ENCODE measurements at regions not wholly inside any gene's neighbourhood (a gene's known extent, or its start where the extent isn't known, plus 50 kb on each side); places are given as distances from the start of the nearest gene placed in this dataset.
"Not testable (repeated sequence)": the region's sequence is repeated elsewhere in the genome, so short reads cannot be mapped to it uniquely, and the experiment has no call there.

GRCh38 chr11:21736404-21736803 is 456.5 kb upstream of the ANO5 start:
- POLR2A ChIA-PET = no interaction called here
- intact Hi-C loops (cut with micrococcal nuclease; ENCODE audit: unreplicated experiment) = no loop called here

GRCh38 chr11:21752475-21753243 is 440.2 kb upstream of the ANO5 start:
- H3K36me3 ChIP-seq (ENCODE audit: control insufficient read depth, insufficient read depth, low read length); H3K4me1 ChIP-seq; H3K36me3 Mint-ChIP-seq (ENCODE audit: insufficient read depth, unreplicated experiment); H3K9me3 ChIP-seq; H3K4me3 ChIP-seq (ENCODE audit: low read depth, low read length); POLR2A ChIA-PET; H3K27me3 Mint-ChIP-seq (ENCODE audit: insufficient read depth, unreplicated experiment); CTCF ChIA-PET; H3K4me3 Mint-ChIP-seq (ENCODE audit: unreplicated experiment); H3K27me3 ChIP-seq (replicated peaks; ENCODE audit: control insufficient read depth, insufficient read depth, low read length); H3K4me1 Mint-ChIP-seq (ENCODE audit: low read depth, unreplicated experiment); H3K9me3 Mint-ChIP-seq (ENCODE audit: unreplicated experiment); H3K27ac Mint-ChIP-seq (ENCODE audit: unreplicated experiment); intact Hi-C loops (cut with micrococcal nuclease; ENCODE audit: unreplicated experiment); DNase-seq; BruUV-seq (replicated peaks): not testable (repeated sequence)

More at GRCh38 chr11:21736404-21736803, 456.5 kb upstream of the ANO5 start:
- H3K36me3 ChIP-seq (ENCODE audit: control insufficient read depth, insufficient read depth, low read length) = no peaks in the 10 kb centered on the region
- no peaks in the 10 kb centered on the region for H3K4me1 ChIP-seq
- no peaks in the 10 kb centered on the region for H3K27me3 ChIP-seq (replicated peaks; ENCODE audit: control insufficient read depth, insufficient read depth, low read length)
- no peak overlapping the region for H3K27ac Mint-ChIP-seq (ENCODE audit: unreplicated experiment)
- no peak for DNase-seq
- H3K9me3 Mint-ChIP-seq (ENCODE audit: unreplicated experiment) = peaks cover 8% of the 10 kb centered on the region
- BruUV-seq (replicated peaks) = no TSS peak
- H3K27me3 Mint-ChIP-seq (ENCODE audit: insufficient read depth, unreplicated experiment) = no peaks in the 10 kb centered on the region
- CTCF ChIA-PET = no interaction called here
- TF ChIP-seq CTCF (IDR thresholded peaks at IDR 0.05; ENCODE audit: insufficient read depth in 1 of 2, low read depth in 1 of 2, low read length in 1 of 2, severe bottlenecking in 1 of 2, unreplicated experiment in 1 of 2) = no peak
- H3K4me1 Mint-ChIP-seq (ENCODE audit: low read depth, unreplicated experiment) = no peaks in the 10 kb centered on the region
- H3K36me3 Mint-ChIP-seq (ENCODE audit: insufficient read depth, unreplicated experiment) = no peaks in the 10 kb centered on the region
- no peak overlapping the region for H3K4me3 Mint-ChIP-seq (ENCODE audit: unreplicated experiment)
- H3K9me3 ChIP-seq = no peaks in the 10 kb centered on the region
- no peak overlapping the region for H3K4me3 ChIP-seq (ENCODE audit: low read depth, low read length)

GRCh38 chr11:21753244-21753767 is 439.6 kb upstream of the ANO5 start:
- BruUV-seq (replicated peaks); POLR2A ChIA-PET: not testable (repeated sequence)

GRCh38 chr11:21761000-21761399 is 431.9 kb upstream of the ANO5 start:
- POLR2A ChIA-PET = no interaction called here
- Histone ChIP-seq H3K9me3 (0 out of 2 replicates have a peak, but pooled peaks cover 3% of the 10 kb centered on the region), H3K36me3 (ENCODE audit: control insufficient read depth, insufficient read depth, low read length) (no peaks in the 10 kb centered on the region), H3K4me3 (ENCODE audit: low read depth, low read length) (no peak overlapping the region), H3K27me3 (replicated peaks; ENCODE audit: control insufficient read depth, insufficient read depth, low read length) (no peaks in the 10 kb centered on the region), H3K4me1 (no peaks in the 10 kb centered on the region)
- BruUV-seq (replicated peaks) = no TSS peak
- intact Hi-C loops (cut with micrococcal nuclease; ENCODE audit: unreplicated experiment) = no loop called here
- Mint-ChIP-seq H3K9me3 (ENCODE audit: unreplicated experiment) (peaks cover 34% of the 10 kb centered on the region), H3K4me1 (ENCODE audit: low read depth, unreplicated experiment) (no peaks in the 10 kb centered on the region), H3K27me3 (ENCODE audit: insufficient read depth, unreplicated experiment) (no peaks in the 10 kb centered on the region), H3K27ac (ENCODE audit: unreplicated experiment) (no peak overlapping the region), H3K36me3 (ENCODE audit: insufficient read depth, unreplicated experiment) (no peaks in the 10 kb centered on the region), H3K4me3 (ENCODE audit: unreplicated experiment) (no peak overlapping the region)
- CTCF ChIA-PET = no interaction called here
- TF ChIP-seq CTCF (IDR thresholded peaks at IDR 0.05; ENCODE audit: insufficient read depth in 1 of 2, low read depth in 1 of 2, low read length in 1 of 2, severe bottlenecking in 1 of 2, unreplicated experiment in 1 of 2) = no peak
- DNase-seq = no peak

More at GRCh38 chr11:21753244-21753767, 439.6 kb upstream of the ANO5 start:
- H3K4me1 ChIP-seq; H3K9me3 Mint-ChIP-seq (ENCODE audit: unreplicated experiment); H3K4me1 Mint-ChIP-seq (ENCODE audit: low read depth, unreplicated experiment); DNase-seq; H3K9me3 ChIP-seq; intact Hi-C loops (cut with micrococcal nuclease; ENCODE audit: unreplicated experiment); H3K4me3 Mint-ChIP-seq (ENCODE audit: unreplicated experiment); H3K27me3 ChIP-seq (replicated peaks; ENCODE audit: control insufficient read depth, insufficient read depth, low read length); H3K27me3 Mint-ChIP-seq (ENCODE audit: insufficient read depth, unreplicated experiment); H3K27ac Mint-ChIP-seq (ENCODE audit: unreplicated experiment); CTCF ChIA-PET; H3K36me3 Mint-ChIP-seq (ENCODE audit: insufficient read depth, unreplicated experiment); H3K4me3 ChIP-seq (ENCODE audit: low read depth, low read length); H3K36me3 ChIP-seq (ENCODE audit: control insufficient read depth, insufficient read depth, low read length): not testable (repeated sequence)

All from Caco-2 (cell line).